ENCODE measurements at regions not wholly inside any gene's neighbourhood (a gene's known extent, or its start where the extent isn't known, plus 50 kb on each side); places are given as distances from the start of the nearest gene placed in this dataset.

GRCh38 chr5:168157141-168157540 lies 134.3 kb upstream of the WWC1 start:
- no peak overlapping the region for H3K27ac ChIP-seq (ENCODE audit: insufficient read depth, low read depth, low read length)

More at GRCh38 chr5:168157141-168157540, 134.3 kb upstream of the WWC1 start:
- Histone ChIP-seq H2AFZ (ENCODE audit: low read depth, low read length) (no peak overlapping the region), H3K27me3 (ENCODE audit: control insufficient read depth in 2 of 2, insufficient read depth in 2 of 2, low read length in 2 of 2) (no peaks in the 10 kb centered on the region), H3K9me1 (replicated peaks; ENCODE audit: control insufficient read depth, extremely low read depth, insufficient read depth, low read length) (no peaks in the 10 kb centered on the region), H3K4me3 (replicated peaks in 1 of 3; ENCODE audit: insufficient read depth in 1 of 3, low read depth in 1 of 3, low read length in 3 of 3) (no peak overlapping the region), H3K4me2 (ENCODE audit: insufficient read depth, low read length) (no peak overlapping the region), H3K4me1 (ENCODE audit: control insufficient read depth, extremely low read depth, insufficient read depth, low read length) (no peaks in the 10 kb centered on the region), H3K79me2 (ENCODE audit: control insufficient read depth, insufficient read depth, low read length) (no peaks in the 10 kb centered on the region), H3K36me3 (ENCODE audit: control insufficient read depth in 2 of 2, extremely low read depth in 1 of 2, insufficient read depth in 2 of 2, low read length in 2 of 2) (no peaks in the 10 kb centered on the region), H3K9me3 (replicated peaks; ENCODE audit: control insufficient read depth, insufficient read depth, low read length) (no peaks in the 10 kb centered on the region), H4K20me1 (replicated peaks; ENCODE audit: control insufficient read depth, extremely low read depth, insufficient read depth, low read length) (no peaks in the 10 kb centered on the region), H3K9ac (replicated peaks; ENCODE audit: extremely low read depth, insufficient read depth, low read length) (no peak overlapping the region)
- dilution Hi-C loops (cut with MboI; ENCODE audit: extremely low pct_ligation_motif_present, low sequenced_read_pairs) (no loop called here), intact Hi-C loops (cut with micrococcal nuclease) (no loop called here)
- TF ChIP-seq GATA2 (IDR thresholded peaks at IDR 0.05; ENCODE audit: insufficient read depth, insufficient read length, low read depth, low read length), result no peak
- TF ChIP-seq EZH2 (IDR thresholded peaks at IDR 0.05; ENCODE audit: borderline replicate concordance, low read depth, low read length, severe bottlenecking), result no peak
- TF ChIP-seq FOS (IDR thresholded peaks at IDR 0.05; ENCODE audit: borderline replicate concordance, insufficient read depth, low read length), result no peak
- no peak for TF ChIP-seq CTCF (IDR thresholded peaks at IDR 0.05; ENCODE audit: extremely low read depth in 1 of 2, insufficient read depth in 1 of 2, low read depth in 1 of 2, low read length in 2 of 2)
- TF ChIP-seq POLR2AphosphoS5 (IDR thresholded peaks at IDR 0.05; ENCODE audit: insufficient read depth, low read depth, low read length), result no peak
- no peak for TF ChIP-seq POLR2A (IDR thresholded peaks at IDR 0.05; ENCODE audit: low read depth, low read length)
- TF ChIP-seq MAX (IDR thresholded peaks at IDR 0.05; ENCODE audit: insufficient read depth, insufficient read length), result no peak
- TF ChIP-seq MYC (IDR thresholded peaks at IDR 0.05; ENCODE audit: low read depth, low read length), result no peak
- no peak for TF ChIP-seq JUN (IDR thresholded peaks at IDR 0.05; ENCODE audit: borderline replicate concordance, insufficient read depth, insufficient read length, low read depth)
- no TSS peak for BruUV-seq (replicated peaks)
- ChIA-PET CTCF (no interaction called here), POLR2A (no interaction called here)
- DNase-seq (ENCODE audit: low read depth, low spot score), result no peak
- no peak for FAIRE-seq

Measured in endothelial cell of umbilical vein (primary cell).